ENCODE measurements at regions not wholly inside any gene's neighbourhood (a gene's known extent, or its start where the extent isn't known, plus 50 kb on each side); places are given as distances from the start of the nearest gene placed in this dataset.

DNA sequence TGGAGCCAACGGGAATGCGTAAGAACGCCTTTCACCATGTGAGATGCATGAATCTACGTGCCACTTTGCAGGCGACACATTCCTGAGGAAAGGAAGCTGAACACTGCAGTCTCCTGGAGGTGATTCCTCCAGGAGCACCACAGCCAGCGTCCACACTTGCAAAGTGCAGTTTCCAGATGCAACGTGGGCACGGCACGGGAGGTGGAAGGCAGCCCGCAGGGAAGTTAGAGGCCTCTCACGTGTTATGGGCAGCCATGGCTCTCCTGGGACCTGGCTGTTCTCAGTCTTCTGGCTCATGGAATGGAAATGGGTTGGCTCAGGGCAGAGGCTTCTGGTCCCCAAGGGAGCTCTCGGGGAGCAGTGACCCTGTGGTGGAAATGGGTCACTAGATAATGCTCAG is 381.0 kb upstream of the IRX4 start (continued):
- TF ChIP-seq, protein P1, sequence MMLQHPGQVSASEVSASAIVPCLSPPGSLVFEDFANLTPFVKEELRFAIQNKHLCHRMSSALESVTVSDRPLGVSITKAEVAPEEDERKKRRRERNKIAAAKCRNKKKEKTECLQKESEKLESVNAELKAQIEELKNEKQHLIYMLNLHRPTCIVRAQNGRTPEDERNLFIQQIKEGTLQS (IDR thresholded peaks at IDR 0.05): no peak
- TF ChIP-seq SIN3A (IDR thresholded peaks at IDR 0.05; ENCODE audit: low read depth) (no peak), JUND (IDR thresholded peaks at IDR 0.05) (no peak), EZH2 (IDR thresholded peaks at IDR 0.05) (no peak), ELF1 (IDR thresholded peaks at IDR 0.05; ENCODE audit: borderline replicate concordance, low read depth) (no peak), EGR1 (IDR thresholded peaks at IDR 0.05; ENCODE audit: low read depth) (no peak), EZH2phosphoT487 (IDR thresholded peaks at IDR 0.05; ENCODE audit: borderline replicate concordance) (no peak), FOSL1 (IDR thresholded peaks at IDR 0.05; ENCODE audit: low read depth) (no peak), YY1 (IDR thresholded peaks at IDR 0.05; ENCODE audit: extremely low read depth, insufficient replicate concordance, low read depth, low read length) (no peak)

DNA sequence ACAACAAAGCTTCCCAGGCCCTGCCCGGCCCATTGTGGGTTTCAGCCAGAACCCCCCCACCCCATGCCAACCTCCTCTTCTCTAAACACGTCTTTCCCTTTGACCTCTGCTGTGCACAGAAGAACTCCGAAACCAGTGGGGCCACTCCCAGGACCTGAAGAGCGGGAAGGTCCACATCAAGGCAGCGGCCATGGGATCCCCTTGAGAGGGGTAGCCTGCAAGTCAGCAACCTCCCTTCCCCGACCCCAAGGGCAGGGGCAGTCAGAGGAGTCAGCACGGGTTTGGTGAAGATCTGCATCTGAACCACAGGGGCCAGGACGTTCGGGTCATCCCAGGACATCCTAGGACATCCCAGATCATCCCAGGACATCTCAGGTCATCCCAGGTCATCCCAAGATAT is 379.9 kb upstream of the IRX4 start:
- ATAC-seq (no peak), DNase-seq (ENCODE audit: low read depth, low spot score) (no peak)
- no peak overlapping the region for H3K9ac ChIP-seq (ENCODE audit: low read length)
- BruUV-seq (replicated peaks): no TSS peak
- H4K20me1 ChIP-seq (ENCODE audit: insufficient read depth): no peaks in the 10 kb centered on the region
- ChIA-PET CTCF (no interaction called here), POLR2A (no interaction called here), RAD21 (ENCODE audit: low non-redundant PET in 1 of 2, low total read pairs in 2 of 2, uncharacterized antibody in 2 of 2, unreplicated experiment in 2 of 2) (no interaction called here)
- no peaks in the 10 kb centered on the region for H3K27me3 ChIP-seq (ENCODE audit: insufficient read depth, low read length)
- no peaks in the 10 kb centered on the region for H3K4me1 ChIP-seq (ENCODE audit: control insufficient read depth in 1 of 2, insufficient read depth in 2 of 2, low read length in 2 of 2)
- H3K4me3 ChIP-seq (replicated peaks in 1 of 2; ENCODE audit: low read depth in 1 of 2, low read length in 2 of 2): no peak overlapping the region
- no peak overlapping the region for H3K27ac ChIP-seq (ENCODE audit: low read depth, low read length)
- intact Hi-C loops (cut with micrococcal nuclease): no loop called here
- no peak overlapping the region for H2AFZ ChIP-seq (ENCODE audit: low read depth, low read length, poor library complexity, severe bottlenecking)
- no peaks in the 10 kb centered on the region for H3K9me2 ChIP-seq (ENCODE audit: insufficient read depth)
- H3K4me2 ChIP-seq (ENCODE audit: low read length): no peak overlapping the region
- no peaks in the 10 kb centered on the region for H3K36me3 ChIP-seq (ENCODE audit: control insufficient read depth in 1 of 2, insufficient read depth in 2 of 2, low read length in 2 of 2)
- H3K9me3 ChIP-seq (ENCODE audit: control insufficient read depth in 1 of 2, insufficient read depth in 1 of 2, low read depth in 1 of 2, low read length in 2 of 2): no peaks in the 10 kb centered on the region
- no peak for TF ChIP-seq ZNF274 (IDR thresholded peaks at IDR 0.05; ENCODE audit: low read depth, low read length)
- TF ChIP-seq, protein P1 (IDR thresholded peaks at IDR 0.05): no peak
- TF ChIP-seq CEBPB (IDR thresholded peaks at IDR 0.05; ENCODE audit: low read depth): no peak
- TF ChIP-seq EZH2phosphoT487 (IDR thresholded peaks at IDR 0.05; ENCODE audit: borderline replicate concordance): no peak
- TF ChIP-seq ELF1 (IDR thresholded peaks at IDR 0.05; ENCODE audit: borderline replicate concordance, low read depth): no peak
- no peak for TF ChIP-seq EGR1 (IDR thresholded peaks at IDR 0.05; ENCODE audit: low read depth)
- no peak for TF ChIP-seq SRF (IDR thresholded peaks at IDR 0.05; ENCODE audit: low read depth)
- TF ChIP-seq YY1 (IDR thresholded peaks at IDR 0.05; ENCODE audit: extremely low read depth, insufficient replicate concordance, low read depth, low read length): no peak
- no peak for TF ChIP-seq TCF7L2 (IDR thresholded peaks at IDR 0.05; ENCODE audit: borderline replicate concordance, extremely low read depth, insufficient read depth, insufficient read length)
- no peak for TF ChIP-seq FOSL1 (IDR thresholded peaks at IDR 0.05; ENCODE audit: low read depth)
- no peak for TF ChIP-seq SP1 (IDR thresholded peaks at IDR 0.05; ENCODE audit: low read depth)
- TF ChIP-seq RAD21 (IDR thresholded peaks at IDR 0.05; ENCODE audit: low read depth): no peak
- TF ChIP-seq, protein P2, sequence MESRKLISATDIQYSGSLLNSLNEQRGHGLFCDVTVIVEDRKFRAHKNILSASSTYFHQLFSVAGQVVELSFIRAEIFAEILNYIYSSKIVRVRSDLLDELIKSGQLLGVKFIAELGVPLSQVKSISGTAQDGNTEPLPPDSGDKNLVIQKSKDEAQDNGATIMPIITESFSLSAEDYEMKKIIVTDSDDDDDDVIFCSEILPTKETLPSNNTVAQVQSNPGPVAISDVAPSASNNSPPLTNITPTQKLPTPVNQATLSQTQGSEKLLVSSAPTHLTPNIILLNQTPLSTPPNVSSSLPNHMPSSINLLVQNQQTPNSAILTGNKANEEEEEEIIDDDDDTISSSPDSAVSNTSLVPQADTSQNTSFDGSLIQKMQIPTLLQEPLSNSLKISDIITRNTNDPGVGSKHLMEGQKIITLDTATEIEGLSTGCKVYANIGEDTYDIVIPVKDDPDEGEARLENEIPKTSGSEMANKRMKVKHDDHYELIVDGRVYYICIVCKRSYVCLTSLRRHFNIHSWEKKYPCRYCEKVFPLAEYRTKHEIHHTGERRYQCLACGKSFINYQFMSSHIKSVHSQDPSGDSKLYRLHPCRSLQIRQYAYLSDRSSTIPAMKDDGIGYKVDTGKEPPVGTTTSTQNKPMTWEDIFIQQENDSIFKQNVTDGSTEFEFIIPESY (IDR thresholded peaks at IDR 0.05; ENCODE audit: extremely low read depth, insufficient replicate concordance, low read length): no peak
- H3K79me2 ChIP-seq (ENCODE audit: insufficient read depth, low read length): no peaks in the 10 kb centered on the region

All from HCT116 (cell line).